NCI-H2107 treated with DMSO at 0.1 percent for 48 hours (cell line): ENCODE measurements at regions not wholly inside any gene's neighbourhood (a gene's known extent, or its start where the extent isn't known, plus 50 kb on each side); places are given as distances from the start of the nearest gene placed in this dataset.
"Not testable (repeated sequence)": the region's sequence is repeated elsewhere in the genome, so short reads cannot be mapped to it uniquely, and the experiment has no call there.

ENCODE experiments used
- DNase-seq: peaks from one replicate; lab custom pipeline; 2025; ENCODE audit not compliant: unreplicated experiment; lab: John Stamatoyannopoulos, UW

- no peak for DNase-seq
These were observed 161.1 kb downstream of the PHF8 start for GRCh38 chrX:53883196-53883595.

- no peak for DNase-seq
These were observed 161.9 kb downstream of the PHF8 start for GRCh38 chrX:53882331-53882730.

GRCh38 chrX:53880786-53881185 is 163.5 kb downstream of the PHF8 start:
- DNase-seq: not testable (repeated sequence)

GRCh38 chrX:53859890-53860289 is 173.4 kb upstream of the HUWE1 start:
- no peak for DNase-seq

- DNase-seq: peak; percentile 45
These were observed 145.4 kb upstream of the HUWE1 start for GRCh38 chrX:53831662-53832635.

GRCh38 chrX:53824686-53825085 is 138.2 kb upstream of the HUWE1 start:
- DNase-seq: no peak

GRCh38 chrX:53818115-53818514 is 131.6 kb upstream of the HUWE1 start:
- not testable (repeated sequence) for DNase-seq

GRCh38 chrX:53817548-53817947 is 131.0 kb upstream of the HUWE1 start:
- no peak for DNase-seq

GRCh38 chrX:53813670-53814440 is 127.3 kb upstream of the HUWE1 start:
- DNase-seq: no peak

- no peak for DNase-seq
These were observed 111.8 kb upstream of the HUWE1 start for GRCh38 chrX:53798281-53798680.

- DNase-seq: no peak
These were observed 109.1 kb upstream of the HUWE1 start for GRCh38 chrX:53795576-53795975.

GRCh38 chrX:53794181-53794580 is 107.7 kb upstream of the HUWE1 start:
- DNase-seq: no peak

GRCh38 chrX:53768865-53769264 is 82.3 kb upstream of the HUWE1 start:
- DNase-seq: no peak

- no peak for DNase-seq
These were observed 81.9 kb upstream of the HUWE1 start for GRCh38 chrX:53768451-53768850.

GRCh38 chrX:53767544-53767943 is 81.0 kb upstream of the HUWE1 start:
- no peak for DNase-seq

- not testable (repeated sequence) for DNase-seq
These were observed 70.7 kb upstream of the HUWE1 start for GRCh38 chrX:53757181-53757580.

- DNase-seq: no peak
These were observed 60.2 kb upstream of the HUWE1 start for GRCh38 chrX:53746718-53747117.

GRCh38 chrX:53743244-53743643 is 56.7 kb upstream of the HUWE1 start:
- DNase-seq: no peak

GRCh38 chrX:53738370-53738906 is 51.9 kb upstream of the HUWE1 start:
- no peak for DNase-seq
